ENCODE measurements at regions not wholly inside any gene's neighbourhood (a gene's known extent, or its start where the extent isn't known, plus 50 kb on each side); places are given as distances from the start of the nearest gene placed in this dataset.
"Not testable (repeated sequence)": the region's sequence is repeated elsewhere in the genome, so short reads cannot be mapped to it uniquely, and the experiment has no call there.

DNA sequence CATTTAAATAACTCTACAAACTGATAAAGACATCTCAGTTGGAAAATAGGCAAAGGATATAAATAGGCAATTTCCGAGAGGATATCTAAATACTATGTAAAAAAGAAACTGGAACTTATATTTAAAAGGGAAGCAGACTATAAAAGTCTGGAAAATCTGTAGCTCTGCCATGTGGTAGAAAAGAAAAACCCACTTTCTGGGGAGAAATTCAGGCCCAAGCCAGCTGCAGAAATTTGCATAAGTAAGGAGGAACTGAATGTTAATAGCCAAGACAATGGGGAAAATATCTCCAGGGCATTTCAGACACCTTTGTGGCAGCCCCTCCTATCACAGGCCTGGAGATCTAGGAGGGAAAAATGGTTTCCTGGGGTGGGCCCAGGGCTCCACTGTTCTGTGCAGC is 97.8 kb upstream of the ZBED5 start:
- DNase-seq (ENCODE audit: low read depth in 3 of 3): no peak

DNA sequence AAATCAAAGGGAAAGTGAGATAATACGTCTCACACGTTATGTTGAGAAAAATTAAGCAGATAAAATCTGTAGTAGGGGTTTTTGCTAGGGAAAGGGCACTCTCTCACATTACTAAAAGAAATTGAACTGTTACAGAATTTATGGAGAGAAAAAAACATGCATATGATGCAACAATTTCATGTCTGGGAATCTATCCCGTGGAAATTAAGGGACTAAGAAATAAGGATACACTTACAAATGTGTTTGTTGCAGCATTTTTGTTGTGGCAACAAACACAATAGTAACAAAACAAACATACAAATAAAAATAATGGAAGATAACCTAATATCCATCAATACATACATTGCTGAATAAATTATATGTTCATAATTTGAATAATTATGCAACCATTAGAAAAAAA is 96.3 kb upstream of the ZBED5 start:
- no peak for DNase-seq (ENCODE audit: low read depth in 3 of 3)

DNA sequence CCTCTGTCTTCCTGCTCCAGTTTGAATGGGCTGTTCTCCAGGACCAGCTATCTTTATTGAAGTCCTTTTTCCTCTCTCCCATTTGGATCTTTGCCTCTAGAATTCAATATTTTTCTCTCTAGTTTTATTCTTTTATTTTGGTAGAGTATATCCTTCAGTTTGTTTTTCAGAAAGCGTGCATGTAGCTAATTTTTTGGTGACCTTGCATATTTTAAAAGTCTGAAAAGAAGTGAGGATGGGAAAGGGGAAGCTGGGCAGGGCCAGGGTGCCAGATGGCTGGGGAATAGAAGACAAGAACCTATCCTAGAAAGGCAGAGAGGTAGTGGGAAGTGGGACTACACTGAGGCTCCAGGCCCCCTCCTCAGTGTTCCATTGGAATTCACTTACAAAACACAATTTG is 95.0 kb upstream of the ZBED5 start:
- DNase-seq (ENCODE audit: low read depth in 3 of 3): no peak

DNA sequence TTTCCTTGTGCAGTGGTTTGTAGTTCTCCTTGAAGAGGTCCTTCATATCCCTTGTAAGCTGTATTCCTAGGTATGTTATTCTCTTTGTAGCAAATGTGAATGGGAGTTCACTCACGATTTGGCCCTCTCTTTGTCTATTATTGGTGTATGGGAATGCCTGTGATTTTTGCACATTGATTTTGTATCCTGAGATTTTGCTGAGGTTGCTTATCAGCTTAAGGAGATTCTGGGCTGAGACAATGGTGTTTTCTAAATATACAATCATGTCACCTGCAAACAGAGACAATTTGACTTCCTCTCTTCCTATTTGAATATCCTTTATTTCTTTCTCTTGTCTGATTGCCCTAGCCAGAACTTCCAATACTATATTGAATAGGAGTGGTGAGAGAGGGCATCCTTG is 90.1 kb upstream of the ZBED5 start:
- not testable (repeated sequence) for DNase-seq (ENCODE audit: low read depth in 3 of 3)

DNA sequence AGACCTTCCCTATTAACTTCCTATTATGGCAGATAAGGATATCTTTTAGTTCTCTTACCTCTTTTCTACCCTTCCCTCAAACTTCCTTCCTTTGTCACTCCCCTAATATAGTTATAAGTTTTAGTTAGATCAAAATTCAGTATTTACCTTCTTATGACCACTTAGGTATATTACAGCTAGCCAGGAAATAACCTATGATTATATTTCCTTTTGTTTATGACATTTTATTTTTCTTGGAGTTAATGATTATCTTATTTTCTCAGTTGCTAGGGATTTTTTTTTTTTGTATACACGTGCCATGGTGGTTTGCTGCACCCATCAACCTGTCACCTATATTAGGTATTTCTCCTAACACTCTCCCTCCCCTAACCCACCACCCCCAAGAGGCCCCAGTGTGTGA is 88.2 kb upstream of the ZBED5 start:
- DNase-seq (ENCODE audit: low read depth in 3 of 3): no peak

DNA sequence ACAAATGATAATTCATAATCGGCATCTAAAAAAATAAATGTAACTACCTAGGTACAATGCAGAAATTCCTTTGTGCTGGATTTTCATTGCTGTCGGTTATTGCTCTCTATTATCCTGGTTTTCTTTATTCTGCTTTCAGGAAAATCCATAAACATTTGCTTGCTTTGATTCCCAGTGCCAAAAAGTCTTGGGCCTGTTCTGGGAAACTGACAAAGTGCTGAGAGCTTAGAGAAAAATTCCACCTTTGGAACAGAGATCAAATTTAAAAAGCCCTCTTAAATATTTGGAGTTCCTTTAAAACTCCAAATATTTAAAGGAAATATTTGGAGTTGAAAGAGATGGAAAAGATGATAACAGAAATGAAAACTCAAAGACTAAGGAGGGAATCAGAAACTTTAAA is 87.3 kb upstream of the ZBED5 start:
- DNase-seq (ENCODE audit: low read depth in 3 of 3): no peak

DNA sequence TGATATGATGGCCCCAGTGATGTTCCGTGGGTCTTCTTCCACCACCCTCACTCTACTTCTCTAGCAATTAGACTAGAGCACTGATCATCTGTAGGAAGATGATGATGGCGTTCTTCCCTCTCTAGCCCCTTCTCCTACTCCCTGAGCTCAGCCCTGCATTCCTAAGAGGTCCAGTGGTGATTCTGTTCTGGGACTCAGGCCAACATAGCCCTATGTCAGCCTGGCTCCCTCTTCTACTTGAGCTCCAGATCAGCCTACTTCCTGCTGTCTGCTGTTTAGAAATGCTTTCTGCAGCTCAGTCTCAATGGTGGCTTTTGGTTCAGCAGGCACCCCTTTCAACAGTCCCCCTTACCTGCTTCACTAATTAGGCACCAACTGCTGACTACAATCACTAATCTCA is 86.1 kb upstream of the ZBED5 start:
- no peak for DNase-seq (ENCODE audit: low read depth in 3 of 3)

DNA sequence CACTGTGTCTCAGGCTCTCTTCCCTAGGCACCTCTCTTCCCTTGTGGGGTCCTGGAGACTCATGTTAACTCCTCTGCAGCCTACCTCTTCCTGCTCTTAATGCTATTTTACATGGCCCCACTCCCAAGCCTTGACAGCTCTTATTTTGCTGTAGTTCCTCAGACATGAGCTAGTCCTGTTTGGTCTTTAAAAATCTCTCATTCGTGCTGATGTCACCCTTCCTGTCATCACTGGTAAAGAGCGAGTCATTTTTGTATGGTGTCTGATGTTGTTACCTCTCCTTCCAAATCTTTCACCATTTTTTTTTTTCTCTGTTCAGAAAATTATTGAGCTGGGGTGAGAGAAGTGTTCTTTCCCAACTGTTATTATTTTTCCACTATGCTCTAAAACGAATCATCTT is 84.8 kb upstream of the ZBED5 start:
- DNase-seq (ENCODE audit: low read depth in 3 of 3): no peak

DNA sequence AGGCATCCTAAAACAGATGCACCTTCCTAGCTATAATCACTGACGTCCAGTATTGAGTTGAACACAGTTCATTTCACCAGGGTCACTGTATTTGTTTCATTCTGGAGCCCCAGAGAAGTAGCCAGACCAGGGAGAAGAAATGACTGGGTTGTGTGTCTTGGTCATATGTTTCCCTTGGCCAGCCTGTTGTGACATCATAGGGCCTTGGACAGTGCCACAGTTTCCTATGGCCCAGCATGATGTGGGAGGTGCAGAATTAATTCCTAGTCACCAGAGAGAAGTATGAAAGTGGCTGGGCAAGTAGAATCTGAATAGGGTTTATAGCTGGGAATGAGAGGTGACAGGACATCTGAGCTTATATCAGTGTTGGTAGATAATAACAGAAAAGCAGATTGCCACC is 84.0 kb upstream of the ZBED5 start:
- no peak for DNase-seq (ENCODE audit: low read depth in 3 of 3)

DNA sequence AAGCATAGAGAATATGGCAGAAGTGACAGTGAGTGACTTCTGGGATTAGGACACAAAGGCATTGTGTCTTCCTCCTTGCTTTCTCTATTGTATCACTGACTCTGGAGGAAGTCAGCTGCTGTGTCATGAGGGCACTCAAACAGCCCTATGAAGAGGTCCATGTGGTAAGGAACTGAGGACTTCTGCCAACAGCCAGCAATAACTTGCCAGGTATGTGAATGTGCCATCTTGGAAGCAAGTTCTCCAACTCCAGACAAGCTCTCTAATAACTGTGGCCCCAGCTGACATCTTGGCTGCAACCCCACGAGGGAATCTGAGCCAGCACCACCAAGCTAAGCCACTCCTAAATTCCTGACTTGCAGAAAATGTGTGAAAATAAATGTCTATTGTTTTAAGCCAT is 83.6 kb upstream of the ZBED5 start:
- no peak for DNase-seq (ENCODE audit: low read depth in 3 of 3)

DNA sequence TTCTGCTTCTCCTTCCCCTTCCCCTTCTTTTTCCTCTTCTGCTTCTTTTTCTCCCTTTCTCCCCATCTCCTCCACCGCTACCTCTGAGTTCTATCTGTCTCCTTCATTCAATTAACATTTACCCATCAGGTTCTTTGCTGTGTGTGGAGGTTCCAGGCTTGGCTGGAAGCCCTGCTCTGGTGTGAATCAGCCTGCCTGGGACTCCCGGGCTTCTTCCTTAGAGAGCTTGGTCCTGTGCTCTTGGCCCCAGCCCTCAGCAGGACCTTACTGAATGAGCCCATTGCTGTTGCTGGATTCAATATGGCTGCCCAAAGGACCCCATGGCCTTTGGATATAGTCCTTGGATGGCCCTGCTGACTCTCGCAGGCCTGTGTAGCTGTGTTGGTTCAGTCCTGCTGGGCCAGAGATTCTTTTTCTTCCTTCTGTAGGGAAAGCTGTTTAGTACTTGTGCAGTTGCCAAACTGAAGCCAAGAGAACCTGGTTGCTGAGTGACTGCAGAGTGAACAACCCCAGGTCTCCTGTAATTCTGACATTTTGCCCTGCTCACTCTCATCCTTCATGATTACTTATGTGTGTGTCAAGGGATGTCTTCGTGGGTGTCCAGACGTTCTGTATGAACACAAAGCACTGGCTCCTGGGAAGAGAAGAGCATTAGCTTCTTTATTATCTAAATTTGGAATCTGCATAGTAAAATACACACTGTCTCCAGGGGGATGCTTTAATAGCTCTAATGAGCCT is 81.0 kb upstream of the ZBED5 start:
- no peak for DNase-seq (ENCODE audit: low read depth in 3 of 3)

DNA sequence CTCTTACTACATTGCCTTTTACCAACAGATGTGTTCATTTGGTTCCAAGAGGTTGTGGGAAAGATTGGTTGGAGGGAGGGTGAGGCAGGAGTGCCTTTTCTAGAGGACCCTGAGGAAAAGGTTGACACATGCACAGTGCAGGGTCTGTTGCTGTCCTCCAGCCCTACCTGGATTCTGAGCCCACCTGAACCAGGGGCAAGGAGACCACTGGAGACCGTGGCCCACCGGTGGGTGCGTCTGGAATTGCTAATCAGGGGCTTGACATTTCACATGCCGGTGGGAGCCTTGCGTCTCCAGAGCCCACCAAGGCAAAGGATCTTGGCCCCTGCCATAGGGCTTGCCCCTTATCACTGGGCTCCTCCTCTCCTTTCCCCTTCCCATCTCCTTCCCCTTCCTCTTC is 80.4 kb upstream of the ZBED5 start:
- DNase-seq (ENCODE audit: low read depth in 3 of 3): no peak

DNA sequence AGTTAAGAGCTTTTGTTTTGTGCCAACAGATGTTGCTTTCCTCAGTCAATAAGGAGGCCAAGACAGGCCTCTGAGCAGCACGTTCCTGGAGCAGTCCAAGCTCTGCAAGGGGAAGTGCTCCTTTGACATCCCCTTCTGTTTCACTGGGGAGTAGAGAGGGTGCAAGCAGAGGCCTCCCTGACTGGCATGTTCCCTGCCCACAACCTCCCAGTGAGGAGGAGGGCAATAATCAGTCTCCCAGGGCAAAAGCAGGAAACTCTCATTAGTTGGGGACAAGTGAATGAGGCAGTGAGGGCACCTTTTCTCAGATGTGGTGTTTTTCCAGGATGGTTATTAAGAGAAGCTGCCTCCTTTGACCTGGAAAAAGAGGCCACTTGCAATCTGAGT is 79.5 kb upstream of the ZBED5 start:
- no peak for DNase-seq (ENCODE audit: low read depth in 3 of 3)

DNA sequence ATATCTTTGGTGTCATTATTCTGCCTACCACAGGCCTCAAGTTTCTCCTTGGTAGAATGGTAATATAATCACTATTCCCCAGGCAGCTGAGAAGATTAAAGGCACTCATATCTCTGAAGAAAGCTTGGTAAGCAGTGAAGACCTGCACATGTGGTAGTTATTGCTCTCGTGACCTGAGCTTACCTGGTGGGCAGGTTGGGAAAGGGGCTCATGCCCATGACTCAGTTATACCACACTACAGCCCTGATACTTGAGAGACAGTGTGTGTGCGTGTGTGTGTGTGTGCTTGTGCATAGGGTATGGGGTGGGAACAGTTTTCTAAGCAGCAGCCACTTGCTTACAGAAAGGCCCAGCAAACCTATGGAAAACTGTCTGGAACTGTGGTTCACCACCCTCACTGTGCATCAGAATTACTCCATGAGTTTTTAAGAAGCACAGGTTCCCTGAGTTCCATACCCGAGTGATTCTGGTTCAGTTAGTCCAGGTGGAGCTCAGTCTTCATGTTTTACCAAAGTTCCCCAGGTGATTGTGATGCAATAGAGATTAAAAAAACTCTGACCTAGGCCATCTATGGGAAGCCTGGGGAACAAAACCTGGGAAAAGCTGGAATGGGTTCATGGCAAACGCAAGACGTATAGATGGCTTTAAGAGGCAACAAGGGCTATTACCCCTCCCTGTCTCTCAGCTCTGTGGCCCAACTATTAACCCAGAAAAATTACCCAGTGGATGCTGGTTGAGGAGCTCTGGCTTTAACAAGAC is 79.0 kb upstream of the ZBED5 start:
- no peak for DNase-seq (ENCODE audit: low read depth in 3 of 3)

DNA sequence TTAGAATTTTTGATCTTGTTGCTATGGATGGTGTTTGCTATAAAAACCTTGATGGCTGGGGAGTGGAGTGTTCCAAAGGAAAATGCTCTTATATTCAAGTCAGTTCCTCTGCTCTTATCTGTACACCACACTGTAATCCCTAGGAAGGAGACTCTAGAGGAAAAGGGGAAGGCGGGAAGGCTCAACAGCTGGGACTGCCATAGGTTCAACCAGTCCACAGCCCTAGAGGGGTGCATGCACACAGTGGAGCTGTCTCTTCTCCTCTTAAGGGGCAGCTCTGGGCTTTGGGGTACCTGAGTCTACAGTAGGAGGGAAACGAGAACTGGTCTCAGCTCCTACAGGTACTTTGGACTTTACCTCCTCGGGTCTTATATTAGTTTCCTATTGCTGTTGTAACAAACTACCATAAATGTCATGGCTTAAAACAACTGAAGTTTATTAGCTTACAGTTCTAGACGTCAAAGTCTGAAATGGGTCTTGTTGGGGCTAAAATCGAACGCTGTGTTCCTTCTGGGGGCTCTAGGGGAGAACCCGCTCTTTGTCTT is 77.2 kb upstream of the ZBED5 start:
- no peak for DNase-seq (ENCODE audit: low read depth in 3 of 3)

DNA sequence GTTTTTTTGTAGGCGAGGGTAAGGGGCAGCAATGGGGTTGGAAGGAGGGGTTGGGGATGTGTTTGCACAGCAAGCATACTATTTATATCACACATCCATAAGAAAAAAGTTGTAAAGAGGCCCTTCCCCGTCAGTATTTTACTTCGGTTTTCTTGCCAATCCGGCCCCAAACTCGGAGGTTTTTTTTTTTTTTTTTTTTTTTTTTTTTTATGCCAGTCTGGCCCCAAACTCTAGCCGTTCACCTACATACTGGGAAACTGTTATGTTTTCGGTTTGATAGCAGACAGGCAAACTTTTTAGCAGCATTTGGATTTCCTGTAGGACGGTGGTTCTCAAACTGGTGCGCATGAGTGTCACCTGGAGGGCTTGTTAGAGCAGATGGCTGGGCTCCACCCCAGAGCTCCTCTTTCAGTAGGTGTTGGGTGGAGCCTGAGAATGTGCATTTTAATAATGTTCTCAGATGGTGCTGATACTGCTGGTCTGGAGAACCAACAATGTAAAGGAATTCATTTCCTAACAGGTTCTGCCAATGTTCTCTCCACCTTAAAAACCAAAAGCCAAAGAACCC is 76.5 kb upstream of the ZBED5 start:
- no peak for DNase-seq (ENCODE audit: low read depth in 3 of 3)

DNA sequence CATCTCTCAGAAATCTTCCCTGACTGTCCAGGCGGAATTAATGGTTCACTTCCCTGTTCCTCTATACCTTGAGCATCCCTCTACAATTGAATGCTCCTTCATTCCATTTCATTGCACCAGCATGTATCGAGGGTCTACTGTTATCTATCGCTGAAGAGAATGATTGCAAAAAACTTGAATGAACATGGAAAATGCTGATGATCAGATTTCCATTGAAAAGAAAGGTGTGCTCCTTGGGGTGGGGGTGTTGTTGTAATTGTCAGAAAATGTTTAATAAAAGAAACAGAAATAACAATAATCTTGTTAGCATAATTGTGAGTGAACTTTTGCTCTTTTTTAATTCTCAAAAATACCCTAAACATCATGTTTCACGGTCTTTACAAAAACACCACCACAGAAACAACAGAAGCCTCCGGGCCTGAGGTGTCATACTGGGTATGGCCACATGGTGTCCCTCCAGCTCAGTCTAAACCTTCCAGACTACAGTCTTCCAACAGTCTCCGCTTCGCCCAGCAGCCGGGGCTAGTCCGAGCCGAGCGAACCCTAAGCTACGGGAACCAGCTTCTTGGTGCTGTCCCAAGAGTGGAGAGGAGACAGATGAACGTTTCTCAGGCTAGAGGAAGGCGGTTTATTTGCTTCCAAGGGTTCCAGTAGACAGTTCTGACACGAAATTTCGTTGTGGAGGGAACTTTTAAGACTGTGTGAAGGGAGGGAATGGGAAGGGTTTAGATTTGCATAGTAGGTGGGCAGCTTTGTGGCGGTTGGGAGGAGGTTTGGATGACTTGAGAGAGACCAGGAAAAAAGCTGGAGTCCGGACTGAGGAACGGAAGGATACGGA is 75.8 kb upstream of the ZBED5 start:
- peak; percentile 72 to 73 (median 73) for DNase-seq (ENCODE audit: low read depth in 3 of 3)

DNA sequence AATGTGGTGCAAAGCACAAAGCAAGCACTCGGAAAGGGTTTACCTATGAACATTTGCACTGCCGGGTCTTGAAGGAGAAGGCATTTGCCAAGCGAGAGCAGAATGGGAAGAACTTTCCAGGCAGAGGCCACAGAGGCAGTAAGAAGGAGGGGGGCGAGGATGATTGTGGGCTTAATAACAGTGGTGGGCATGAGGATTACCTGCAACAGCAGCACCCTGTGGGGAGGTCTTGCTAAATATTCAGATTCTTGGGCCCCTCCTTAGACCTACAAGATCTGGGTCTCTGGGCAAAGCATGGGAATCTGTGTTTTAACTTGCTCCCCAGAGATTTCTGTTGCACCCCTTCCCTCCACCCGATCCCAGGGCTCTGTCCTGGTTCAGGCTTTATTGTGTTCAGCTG is 75.1 kb upstream of the ZBED5 start:
- no peak for DNase-seq (ENCODE audit: low read depth in 3 of 3)

DNA sequence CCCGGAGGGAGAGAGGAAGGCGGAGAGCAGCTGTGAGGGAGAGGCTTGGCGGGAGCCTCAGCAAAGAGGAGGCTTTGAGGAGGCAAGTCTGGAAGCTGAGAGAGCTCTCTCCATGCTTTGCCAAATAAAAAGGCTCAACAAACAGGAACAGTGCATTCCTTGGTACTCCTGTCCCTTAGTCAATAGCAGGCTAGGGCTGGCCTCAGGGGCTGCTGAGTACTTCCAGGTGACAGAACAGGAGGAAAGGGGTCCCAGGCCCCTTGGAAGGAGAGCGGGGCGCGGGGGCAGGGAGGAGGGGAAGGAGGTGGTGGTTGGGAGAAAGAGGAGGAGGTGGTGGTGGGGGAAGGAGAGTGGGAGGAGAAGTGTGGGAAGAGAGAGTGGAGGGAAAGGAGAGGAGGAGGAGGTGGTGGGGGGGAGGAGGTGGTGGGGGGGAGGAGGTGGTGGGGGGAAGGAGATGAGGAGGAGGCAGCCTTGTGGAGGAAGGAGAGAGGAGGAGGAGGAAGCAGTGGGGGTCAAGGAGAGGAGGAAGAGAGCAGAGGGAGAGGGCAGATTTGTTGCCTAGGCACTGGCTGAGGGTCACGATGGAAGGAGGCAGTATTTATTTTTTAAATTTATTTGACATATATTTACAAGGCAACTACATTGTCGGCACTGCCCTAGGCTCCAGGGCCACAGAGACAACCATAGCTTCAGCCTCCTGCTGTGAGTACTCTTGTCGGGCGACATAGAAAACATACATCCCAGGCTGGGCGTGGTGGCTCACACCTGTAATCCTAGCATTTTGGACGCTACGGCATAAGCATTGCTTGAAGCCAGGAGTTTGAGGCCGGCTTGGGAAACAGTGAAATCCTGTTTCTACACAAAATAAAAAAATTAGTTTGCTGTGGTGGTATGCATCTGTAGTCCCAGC is 74.2 kb upstream of the ZBED5 start:
- DNase-seq (ENCODE audit: low read depth in 3 of 3): no peak

DNA sequence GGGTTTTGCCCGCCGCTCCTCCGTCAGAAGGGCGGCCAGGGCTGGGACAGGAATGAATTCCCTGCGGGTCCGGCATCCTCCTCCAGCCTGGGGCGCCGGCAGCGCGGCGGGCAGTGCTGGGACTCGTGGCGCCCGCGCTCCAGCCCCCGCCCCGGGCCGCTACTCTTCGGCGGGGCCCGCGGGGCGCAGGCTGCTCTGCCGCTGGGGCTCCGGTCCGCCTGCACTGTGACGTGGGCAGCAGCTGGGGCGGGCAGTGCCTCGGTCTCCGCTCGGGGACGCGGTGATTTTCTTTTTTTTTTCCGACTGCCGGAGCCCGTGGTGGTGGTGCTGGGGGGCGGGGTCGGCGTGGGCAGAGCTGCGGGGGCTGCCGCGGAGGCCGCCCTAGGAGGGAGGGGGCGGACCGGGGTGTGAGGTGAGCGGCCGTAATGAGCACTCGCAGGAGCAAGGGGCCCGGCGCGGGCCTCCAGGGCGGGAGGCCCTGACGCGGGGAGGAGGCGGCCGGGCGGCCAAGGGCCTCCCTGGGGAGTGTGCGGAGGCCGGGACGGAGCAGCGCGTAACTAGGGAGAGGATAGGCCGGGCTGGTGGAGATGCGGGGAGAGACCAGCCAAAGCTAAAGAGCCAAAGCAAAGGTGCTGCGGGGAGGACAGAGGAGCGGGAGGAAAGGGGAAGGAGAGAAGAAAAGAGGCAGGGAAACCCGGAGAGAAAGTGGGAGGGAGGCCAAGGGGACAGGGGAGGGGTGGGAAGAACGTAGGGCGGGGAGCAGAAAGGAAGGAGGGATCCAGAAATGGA is 73.3 kb upstream of the ZBED5 start:
- DNase-seq (ENCODE audit: low read depth in 3 of 3): peak in 1 of 3 donors; percentile 20
